ENCODE measurements at regions not wholly inside any gene's neighbourhood (a gene's known extent, or its start where the extent isn't known, plus 50 kb on each side); places are given as distances from the start of the nearest gene placed in this dataset.
A peak's percentile ranks its signal among the peaks of the same experiment; 100 is the strongest.

- no peak for DNase-seq
Observed at GRCh38 chr10:43796781-43797180, 148.1 kb upstream of the ZNF32 start.

GRCh38 chr10:43795639-43796038, 147.0 kb upstream of the ZNF32 start:
- no peak for DNase-seq

DNA sequence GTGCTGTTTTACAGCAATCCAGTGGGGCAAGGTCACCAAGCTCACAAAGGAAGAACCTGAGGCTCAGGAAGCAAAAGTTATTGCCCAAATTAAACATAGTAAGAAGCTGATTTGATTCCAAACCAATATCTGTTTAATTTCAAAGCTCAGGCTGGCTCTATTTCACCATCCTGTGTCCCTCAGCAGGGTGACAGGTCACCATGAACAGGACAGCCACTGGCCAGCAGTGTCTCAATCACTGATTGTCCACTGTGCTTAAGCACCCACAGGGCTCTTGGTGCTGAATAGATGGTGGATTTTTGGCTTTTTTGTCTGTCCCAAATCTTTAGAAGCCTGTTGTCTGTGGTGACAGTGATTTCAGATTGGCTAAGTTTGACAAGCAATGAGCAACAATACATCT, 146.4 kb upstream of the ZNF32 start:
- DNase-seq: no peak

DNA sequence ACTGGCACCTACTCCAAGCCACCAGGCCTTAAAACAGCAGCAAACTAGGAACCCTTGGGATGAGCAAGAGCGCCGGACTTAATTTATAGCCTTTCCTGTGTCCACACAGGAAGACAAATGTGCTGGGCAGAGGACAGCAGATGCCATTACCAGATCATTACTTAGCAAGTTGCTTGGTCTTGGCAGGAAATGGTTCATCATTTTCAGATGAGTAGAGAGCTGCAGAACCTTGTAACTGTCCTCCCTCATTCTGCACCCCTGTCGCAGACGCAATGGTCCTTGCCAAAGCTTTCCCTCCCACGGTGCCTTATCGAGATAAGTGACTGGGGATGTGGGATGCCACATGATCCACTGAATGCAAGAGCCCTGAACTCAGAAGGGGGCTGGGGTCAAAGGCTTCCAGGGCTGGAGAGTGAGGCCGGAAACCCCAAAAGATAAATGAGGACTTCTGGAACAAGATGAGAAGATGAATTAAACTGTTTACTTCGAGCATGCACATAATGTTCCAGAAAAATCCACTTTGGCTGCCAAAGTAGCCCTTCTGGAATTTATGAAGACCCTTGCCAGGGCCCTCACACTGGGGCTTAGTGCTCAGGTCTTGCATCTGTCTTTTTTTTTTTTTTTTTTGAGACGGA, 145.6 kb upstream of the ZNF32 start:
- DNase-seq: no peak

DNA sequence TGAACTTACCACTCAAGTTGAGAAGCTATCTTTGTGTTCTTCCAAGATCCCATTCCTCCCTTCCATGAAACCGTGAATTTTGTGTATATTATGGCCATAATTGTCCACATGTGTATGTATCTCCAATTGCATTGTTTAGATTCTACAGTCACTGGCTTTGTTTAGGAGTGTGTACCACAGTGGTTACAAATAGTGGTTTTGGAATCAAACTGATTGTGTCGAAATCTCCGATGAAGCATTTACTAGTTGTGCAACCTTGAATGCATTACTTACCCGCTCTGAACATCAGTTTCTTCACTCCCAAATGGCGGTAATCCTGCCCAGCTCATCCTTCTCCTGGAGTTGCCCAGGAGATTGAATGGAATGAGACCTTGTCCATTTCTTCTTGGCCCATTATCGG, 145.0 kb upstream of the ZNF32 start:
- no peak for DNase-seq

GRCh38 chr10:43790147-43790546, 141.5 kb upstream of the ZNF32 start:
- DNase-seq: no peak

DNA sequence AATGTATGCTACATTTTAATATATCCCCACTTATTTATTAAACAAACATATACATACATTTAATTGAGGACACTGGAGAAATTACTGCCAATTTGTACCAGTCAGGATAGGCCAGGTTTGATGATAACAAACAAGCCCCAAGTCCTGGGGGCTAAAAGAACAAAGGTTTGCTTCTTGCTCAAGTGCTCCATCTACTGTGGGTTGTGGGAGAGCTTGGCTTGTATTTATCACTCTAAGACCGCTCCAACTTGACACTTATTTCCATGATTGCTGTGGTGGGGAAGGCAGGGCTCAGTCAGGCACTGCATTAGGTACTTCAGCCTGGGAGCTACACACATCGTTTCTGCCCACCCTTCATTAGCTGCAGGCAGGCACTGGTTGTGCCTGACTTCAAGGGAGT, 136.6 kb upstream of the ZNF32 start:
- peak in 1 of 2 donors; percentile 7 for DNase-seq

DNA sequence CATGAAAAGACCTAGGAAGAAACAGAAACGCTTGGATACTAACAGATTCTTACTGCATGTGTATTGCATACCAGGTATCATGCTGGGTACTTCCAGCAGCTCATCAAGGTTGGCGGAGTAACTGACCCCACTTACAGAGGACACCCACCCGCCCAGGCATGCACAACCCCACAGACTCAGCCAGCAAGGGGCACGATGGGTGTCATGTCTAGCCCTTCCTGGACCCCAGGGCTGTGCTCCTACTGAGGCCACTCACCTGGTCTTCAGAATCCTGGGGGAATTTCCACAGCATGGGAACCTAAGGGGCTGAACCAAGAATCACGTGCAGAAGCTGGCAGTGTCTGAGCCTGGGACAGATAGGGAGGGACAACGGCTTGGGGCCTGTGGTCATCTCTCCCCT, 134.1 kb upstream of the ZNF32 start:
- no peak for DNase-seq

- DNase-seq: peak in 1 of 2 donors; percentile 61
Observed at GRCh38 chr10:43781480-43782361, 133.0 kb upstream of the ZNF32 start.

DNA sequence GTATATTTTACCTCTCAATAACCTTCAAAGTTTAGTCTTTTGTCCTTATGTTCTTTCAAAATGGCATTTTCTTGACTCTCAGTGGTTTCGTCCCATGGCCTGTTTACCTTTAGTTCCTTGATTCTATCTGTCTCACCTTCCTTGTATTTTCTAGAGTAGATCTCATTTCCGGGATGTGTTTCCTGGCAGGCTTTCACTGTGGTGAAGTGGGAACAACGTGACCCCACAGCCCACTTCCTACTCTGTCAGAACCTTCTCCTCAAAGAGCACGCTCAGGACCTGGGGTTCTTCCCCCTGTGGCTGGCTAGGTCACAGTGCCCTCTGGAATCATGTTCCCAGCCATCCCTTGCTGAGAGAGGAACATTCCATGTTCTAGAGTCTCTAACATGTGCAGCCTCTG, 129.9 kb upstream of the ZNF32 start:
- DNase-seq: no peak

DNA sequence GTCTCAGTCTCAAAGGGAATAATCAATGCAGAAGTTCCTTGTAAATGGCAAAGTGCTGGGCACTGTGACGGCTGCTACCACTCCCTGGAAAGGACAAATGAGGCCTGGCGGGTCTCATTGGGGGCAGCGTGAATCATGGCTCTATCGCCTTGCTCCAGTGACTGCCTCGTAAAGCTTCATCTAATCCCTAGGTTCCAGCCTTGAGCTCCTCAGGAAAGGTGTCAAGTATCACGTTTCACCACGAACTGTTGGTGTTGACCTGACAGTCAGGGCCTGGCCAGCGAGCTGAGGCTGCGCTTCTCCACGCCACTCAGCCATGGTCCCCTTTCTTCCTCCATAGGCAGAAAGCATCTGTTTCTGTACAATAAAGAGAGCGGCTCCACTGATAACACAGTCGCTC, 126.7 kb upstream of the ZNF32 start:
- DNase-seq: no peak

- DNase-seq: no peak
Observed at GRCh38 chr10:43774234-43774769, 125.6 kb upstream of the ZNF32 start.

DNA sequence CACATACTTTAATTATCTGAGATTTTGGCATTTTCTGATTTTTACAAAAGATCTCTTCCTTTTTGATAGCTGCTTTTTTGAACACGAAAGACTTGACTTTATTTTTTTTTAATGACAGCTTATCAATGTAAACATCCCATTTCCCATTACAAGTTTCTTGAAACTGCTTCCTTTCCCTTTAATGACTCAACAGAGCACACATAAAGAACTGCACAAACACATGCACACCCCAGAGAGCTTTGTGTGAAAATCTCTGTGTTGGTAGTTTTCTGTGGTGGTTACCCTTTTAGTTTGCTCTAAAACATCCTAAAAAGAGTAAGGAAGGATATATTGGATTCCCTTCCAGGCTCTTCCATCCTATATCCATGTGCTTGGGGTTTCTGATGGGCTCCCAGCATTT, 125.1 kb upstream of the ZNF32 start:
- DNase-seq: no peak

GRCh38 chr10:43772171-43772570, 123.5 kb upstream of the ZNF32 start:
- DNase-seq: no peak

DNA sequence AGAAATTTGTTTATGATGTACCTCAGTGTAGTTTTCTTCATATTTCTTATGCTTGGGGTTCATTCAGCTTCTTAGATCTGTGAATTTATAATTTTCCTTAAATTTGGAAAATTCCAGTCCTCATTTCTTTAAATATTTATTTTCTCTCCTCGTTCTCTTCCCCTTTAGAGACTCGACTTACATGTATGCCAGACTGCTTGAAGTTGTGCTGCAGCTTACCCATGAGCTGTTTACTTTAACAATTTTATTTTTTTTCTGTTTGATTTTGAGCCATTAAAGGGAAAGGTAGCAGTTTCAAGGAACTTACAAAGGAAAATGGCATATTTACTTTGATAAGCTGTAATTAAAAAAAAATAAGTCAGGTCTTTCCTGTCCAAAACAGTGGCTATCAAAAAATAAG, 123.0 kb upstream of the ZNF32 start:
- no peak for DNase-seq

- DNase-seq: no peak
Observed at GRCh38 chr10:43765516-43765915, 116.8 kb upstream of the ZNF32 start.

- DNase-seq: no peak
Observed at GRCh38 chr10:43763846-43764245, 115.2 kb upstream of the ZNF32 start.

- DNase-seq: no peak
Observed at GRCh38 chr10:43760514-43760913, 111.8 kb upstream of the ZNF32 start.

GRCh38 chr10:43759216-43759615, 110.5 kb upstream of the ZNF32 start:
- no peak for DNase-seq

DNA sequence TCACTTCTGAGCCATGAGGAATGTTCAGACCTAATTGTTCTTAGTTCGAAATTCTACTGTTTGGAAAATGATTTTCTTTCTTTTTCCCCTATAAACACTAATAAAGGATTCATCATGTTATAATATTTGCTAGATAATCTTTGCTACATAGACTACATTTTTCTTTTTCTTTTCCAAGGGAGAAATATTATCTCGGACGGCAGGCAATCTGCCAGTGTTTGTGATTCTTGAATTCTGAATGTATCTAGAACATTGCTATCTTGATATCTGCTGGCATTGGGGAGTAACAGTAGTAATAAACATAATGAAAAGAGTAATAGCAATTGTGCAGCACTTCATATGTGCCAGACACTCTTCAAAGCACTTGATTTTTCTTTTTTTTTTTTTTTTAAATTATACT, 107.7 kb upstream of the ZNF32 start:
- no peak for DNase-seq

DNA sequence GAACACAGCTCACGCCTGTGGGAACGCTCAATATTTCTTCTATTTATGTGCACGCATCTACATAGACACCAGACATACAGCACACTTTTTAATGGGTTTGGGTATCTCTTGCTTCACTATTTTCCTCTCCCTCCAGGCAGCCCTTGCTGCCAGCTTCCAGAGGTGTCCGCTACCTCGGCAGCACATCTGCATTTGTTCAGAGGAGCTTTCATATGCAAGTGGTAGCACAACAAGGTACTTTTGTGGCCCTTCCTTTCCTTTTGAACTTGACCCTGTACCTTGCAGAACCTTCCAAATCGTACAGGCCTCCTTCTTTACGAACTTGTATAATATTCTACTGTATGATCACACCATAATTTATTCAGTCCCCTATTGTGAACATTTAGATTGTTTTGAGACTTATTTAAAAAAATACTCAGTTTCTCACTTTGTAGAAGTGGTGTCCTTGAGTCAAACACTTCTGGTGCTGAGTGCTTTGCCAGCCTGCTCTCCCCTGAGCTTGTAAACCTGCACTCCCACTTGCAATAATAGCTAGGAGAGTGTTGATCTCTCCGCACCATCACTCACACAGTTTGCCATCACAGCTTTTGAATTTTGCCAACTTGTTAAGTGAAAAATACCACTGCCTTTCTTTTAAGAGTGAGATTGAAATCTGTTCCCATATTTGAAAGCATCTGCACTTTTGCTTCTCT, 106.0 kb upstream of the ZNF32 start:
- DNase-seq: no peak

DNA sequence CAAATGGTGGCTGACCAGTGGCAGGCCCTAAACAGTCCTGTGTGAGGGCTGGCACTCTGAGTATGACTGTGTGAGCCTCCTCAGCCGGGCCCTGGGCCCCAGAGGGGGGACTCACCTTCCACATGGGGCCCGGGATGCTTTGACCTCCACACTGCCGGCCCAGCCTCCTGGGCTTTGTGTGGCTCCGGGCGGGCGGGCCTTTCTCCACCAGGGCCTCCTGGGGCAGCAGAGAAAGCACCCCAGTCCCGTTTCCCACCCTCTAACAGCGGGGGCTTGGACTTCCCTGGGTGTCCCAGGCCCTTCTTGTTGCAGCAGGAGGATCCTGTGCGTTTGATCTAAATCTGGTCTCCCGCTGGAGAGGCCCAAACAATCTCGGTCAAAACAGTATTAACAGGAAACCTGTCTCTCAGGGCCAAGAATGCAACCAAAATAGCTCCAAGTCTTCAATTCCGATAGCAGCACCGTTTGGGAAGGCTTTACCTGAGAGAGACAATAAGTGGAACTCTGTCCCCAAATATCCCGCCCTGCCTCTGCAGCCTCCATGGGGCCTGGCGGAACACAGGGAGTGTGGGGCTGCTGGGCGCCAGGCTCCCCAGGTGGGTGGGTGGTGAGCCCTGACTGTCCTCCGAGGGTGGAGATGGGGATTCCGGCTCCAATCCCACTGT, 104.8 kb upstream of the ZNF32 start:
- no peak for DNase-seq

GRCh38 chr10:43752682-43753081, 104.0 kb upstream of the ZNF32 start:
- DNase-seq: no peak
